HAP-1 (cell line): ENCODE measurements at regions not wholly inside any gene's neighbourhood (a gene's known extent, or its start where the extent isn't known, plus 50 kb on each side); places are given as distances from the start of the nearest gene placed in this dataset.

Source experiments
- DNase-seq, 2 experiments: peaks; one replicate each; pipeline ENCODE4 v3.0.0-alpha.2; 2016 to 2020; ENCODE audit warnings: low spot score in 2 of 2
- H3K27me3 ChIP-seq: fragments of 250-450 bp; sonication (Bioruptor Pico); 2 replicates; pipeline ENCODE4 v1.5.1; 2020; ENCODE audit warnings: low read depth, mild to moderate bottlenecking, moderate library complexity
- H3K36me3 ChIP-seq: fragments of 250-450 bp; sonication (Bioruptor Pico); replicated peaks from 2 replicates; pipeline ENCODE4 v1.5.1; 2020; ENCODE audit warnings: mild to moderate bottlenecking
- H3K4me1 ChIP-seq: fragments of 250-450 bp; sonication (Bioruptor Pico); 2 replicates; pipeline ENCODE4 v1.5.1; 2020; ENCODE audit warnings: mild to moderate bottlenecking
- H3K4me3 ChIP-seq: fragments of 250-450 bp; sonication (Bioruptor Pico); 2 replicates; pipeline ENCODE4 v1.5.1; 2020; ENCODE audit warnings: mild to moderate bottlenecking, moderate library complexity
- H3K9me3 ChIP-seq: fragments of 250-450 bp; sonication (Bioruptor Pico); 2 replicates; pipeline ENCODE4 v1.5.1; 2020; ENCODE audit warnings: mild to moderate bottlenecking, moderate library complexity
- in situ Hi-C: fragments of 300-500 bp; cut with MboI; formaldehyde crosslinking; loops from 3 replicates; pipeline ENCODE4 v1.14.3; 2020; ENCODE audit warnings: low sequenced_read_pairs, inconsistent platforms, mixed read lengths

DNA sequence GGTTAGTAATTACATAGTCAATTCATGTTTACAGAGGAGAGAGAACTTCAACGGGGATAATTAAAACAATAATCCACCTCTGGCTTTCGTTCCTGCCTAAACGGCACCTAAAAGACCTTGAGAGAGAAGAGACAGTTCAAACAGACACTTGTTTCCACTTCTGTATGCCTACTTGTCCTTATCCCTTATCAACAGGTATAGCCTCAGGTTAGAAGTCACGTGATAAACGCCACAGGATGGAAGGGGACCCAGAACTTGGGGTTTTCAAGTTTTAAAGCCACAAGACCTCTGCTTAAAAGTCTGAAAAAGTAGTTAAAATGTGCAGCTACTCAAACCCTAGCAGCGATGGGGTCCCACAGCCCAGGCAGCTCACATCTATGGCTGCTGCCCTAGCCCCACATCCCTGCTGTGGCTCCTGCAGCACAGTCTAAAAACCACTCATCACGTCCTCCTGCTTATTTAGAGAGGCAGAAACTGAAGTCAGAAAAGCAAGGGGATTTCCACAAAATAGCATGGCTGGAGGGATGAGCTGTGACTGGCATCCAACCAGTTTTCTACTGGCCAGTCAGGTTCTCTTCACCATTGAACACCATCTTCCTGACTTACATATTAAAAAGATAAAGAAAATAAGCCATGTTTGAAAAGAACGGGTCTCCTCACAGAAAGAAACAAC, 51.2 kb upstream of the SEC16B start:
- Histone ChIP-seq H3K4me1 (no peaks in the 10 kb centered on the region), H3K27me3 (no peaks in the 10 kb centered on the region), H3K4me3 (no peak overlapping the region), H3K9me3 (peaks cover 2% of the 10 kb centered on the region; the same call in 1 of the 2 replicates), H3K36me3 (no peaks in the 10 kb centered on the region; the same call in 1 of the 2 replicates)
- in situ Hi-C loops, result no loop called here
- no peak for DNase-seq

DNA sequence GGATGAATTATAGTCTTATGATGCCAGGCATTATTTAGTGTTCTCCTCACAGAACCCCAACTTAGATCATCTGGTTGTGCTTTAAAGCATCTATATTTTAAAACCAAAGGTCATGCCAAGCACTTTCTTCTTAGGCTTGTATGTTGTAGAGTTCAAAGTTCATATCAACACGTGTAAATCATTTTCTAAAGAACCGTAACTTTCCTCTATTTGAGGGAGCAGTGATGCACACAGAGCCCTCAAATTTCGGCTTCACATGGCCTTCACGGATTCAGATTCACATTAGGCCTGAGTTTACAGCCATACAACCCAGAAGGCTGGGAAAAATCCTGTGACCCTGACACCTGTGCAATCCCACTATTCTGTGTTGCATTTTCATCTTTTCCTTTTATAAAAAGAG, 52.1 kb upstream of the SEC16B start:
- Histone ChIP-seq H3K9me3 (peaks cover 2% of the 10 kb centered on the region; the same call in 1 of the 2 replicates), H3K4me3 (no peak overlapping the region), H3K36me3 (no peaks in the 10 kb centered on the region; the same call in 1 of the 2 replicates), H3K27me3 (no peaks in the 10 kb centered on the region), H3K4me1 (no peaks in the 10 kb centered on the region)
- in situ Hi-C loops, result no loop called here
- no peak for DNase-seq

DNA sequence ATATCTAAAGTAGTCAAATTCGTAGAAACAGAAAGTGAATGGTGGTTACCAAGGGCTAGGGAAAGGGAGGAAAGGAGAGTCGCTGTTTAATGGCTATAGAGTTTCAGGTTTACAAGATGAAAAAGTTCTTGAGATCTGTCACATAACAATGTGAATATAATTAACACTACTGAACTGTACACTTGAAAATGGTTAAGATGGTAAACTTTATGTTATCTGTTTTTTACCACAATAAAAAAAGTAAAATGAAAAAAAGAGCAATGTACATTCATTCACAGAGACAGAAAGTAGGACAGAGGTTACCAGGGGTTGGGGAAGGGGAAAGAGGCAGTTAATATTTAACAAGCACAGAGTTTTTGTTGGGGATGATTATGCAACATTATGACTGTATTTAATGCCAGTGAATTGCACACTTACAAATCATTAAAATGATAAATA, 53.3 kb upstream of the SEC16B start:
- no peaks in the 10 kb centered on the region for H3K36me3 ChIP-seq
- no peak overlapping the region for H3K4me3 ChIP-seq
- no peak for DNase-seq
- H3K4me1 ChIP-seq, result no peaks in the 10 kb centered on the region
- H3K27me3 ChIP-seq, result no peaks in the 10 kb centered on the region
- H3K9me3 ChIP-seq, result no peaks in the 10 kb centered on the region
- in situ Hi-C loops, result no loop called here

DNA sequence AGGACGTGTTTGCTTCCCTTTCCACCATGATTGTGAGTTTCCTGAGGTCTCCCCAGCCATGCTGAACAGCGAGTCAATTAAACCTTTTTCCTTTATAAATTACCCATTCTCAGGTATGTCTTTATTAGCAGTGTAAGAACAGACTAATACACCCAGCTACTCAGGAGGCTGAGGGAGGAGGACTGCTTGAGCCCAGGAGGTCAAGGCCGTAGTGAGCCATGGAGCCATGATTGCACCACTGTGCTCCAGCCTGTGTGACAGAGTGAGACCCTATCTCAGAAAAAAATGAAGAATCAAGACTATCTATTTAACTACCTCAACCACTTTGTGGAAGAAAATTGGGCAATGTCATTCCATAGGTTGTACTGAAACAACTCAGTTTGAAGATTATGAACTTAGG, 54.6 kb upstream of the SEC16B start:
- no peaks in the 10 kb centered on the region for H3K4me1 ChIP-seq
- in situ Hi-C loops, result no loop called here
- DNase-seq, result no peak
- no peaks in the 10 kb centered on the region for H3K9me3 ChIP-seq
- H3K4me3 ChIP-seq, result no peak overlapping the region
- no peaks in the 10 kb centered on the region for H3K27me3 ChIP-seq
- H3K36me3 ChIP-seq, result no peaks in the 10 kb centered on the region

DNA sequence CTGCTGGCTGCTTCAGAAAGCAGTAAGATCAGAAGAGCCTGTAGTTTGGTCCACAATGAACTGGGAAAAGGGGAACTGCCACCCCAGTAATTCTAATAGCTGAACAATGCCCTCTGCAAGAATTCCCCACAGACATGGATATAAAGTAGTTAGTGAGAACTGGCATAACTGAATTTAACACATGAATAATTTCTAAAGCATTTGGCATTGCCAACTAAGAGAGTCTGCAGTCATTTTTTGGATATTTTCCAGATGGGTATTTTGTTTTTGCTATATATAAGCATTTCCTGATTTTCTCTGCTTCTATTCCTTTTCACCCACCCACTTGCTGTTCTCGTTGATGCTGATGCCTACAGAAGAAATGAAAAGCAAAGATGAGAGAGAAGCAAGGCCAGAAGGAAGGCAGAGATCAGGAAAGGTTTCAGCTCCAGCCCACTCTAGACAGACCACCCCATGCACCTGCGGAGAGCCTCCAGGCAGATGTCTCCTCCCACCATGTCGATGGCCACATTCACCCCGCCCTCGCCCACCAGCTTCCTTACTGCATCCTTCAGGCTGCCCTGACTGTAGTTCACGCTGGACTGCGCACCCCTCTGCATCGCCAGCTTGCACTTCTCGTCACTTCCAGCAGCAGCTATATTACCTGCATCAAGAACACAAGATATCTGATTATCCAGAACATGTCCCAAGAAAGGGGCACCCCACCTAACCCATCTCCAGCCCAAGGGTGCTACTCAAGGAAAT, 55.9 kb upstream of the SEC16B start:
- Histone ChIP-seq H3K4me1 (no peaks in the 10 kb centered on the region), H3K9me3 (no peaks in the 10 kb centered on the region), H3K4me3 (no peak overlapping the region), H3K27me3 (no peaks in the 10 kb centered on the region), H3K36me3 (no peaks in the 10 kb centered on the region)
- no peak for DNase-seq
- in situ Hi-C loops, result no loop called here

DNA sequence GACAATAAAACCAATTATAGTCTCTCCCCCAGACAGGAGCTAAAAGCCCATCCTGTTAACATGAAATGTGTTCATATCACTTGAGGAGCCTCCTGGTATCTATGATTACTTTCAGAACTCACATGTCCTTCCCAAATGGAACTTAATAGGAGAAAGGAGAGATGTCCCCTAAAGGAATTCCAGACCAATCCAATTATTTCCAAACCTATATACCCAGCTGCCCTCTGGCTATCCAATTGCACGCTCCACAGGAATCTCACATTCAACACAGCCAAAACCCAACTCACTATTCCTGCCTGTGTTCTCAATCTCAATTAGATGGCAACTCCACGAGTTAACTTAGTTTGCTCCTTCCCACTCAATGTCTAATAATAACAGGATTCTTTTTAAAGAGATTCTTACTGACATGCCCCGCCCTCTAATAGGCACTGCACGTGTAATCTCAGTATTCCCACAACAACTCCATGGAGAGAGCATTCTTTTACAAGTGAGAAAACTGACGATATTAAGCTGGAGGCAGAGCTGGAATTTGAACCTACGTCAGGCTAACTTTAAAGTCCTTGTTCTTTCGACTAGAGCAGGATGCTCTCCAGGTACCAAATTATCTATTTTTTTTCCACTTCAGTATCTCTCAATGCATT, 59.1 kb upstream of the SEC16B start:
- Histone ChIP-seq H3K9me3 (no peaks in the 10 kb centered on the region), H3K27me3 (no peaks in the 10 kb centered on the region), H3K4me3 (no peak overlapping the region), H3K4me1 (0 out of 2 replicates have a peak, but pooled peaks cover 3% of the 10 kb centered on the region), H3K36me3 (no peaks in the 10 kb centered on the region)
- in situ Hi-C loops, result no loop called here
- no peak for DNase-seq

DNA sequence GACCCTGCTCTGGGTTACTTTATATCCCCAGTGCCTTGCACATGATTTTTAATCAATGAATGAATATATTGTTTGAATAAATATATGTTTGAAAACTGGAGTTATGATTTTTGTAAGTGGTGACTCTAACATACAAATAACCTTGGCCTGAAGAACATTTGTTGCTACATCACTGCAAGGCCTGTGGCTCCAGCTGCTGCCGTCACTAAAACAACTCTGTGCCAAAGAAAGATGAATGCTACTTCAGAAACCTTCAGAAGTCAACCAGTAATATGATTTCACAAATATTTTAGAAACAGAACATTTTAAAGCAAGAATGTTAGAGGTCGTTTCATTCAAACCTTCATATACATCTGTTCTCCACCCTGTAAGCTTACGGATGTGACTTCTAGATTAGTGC, 60.6 kb upstream of the SEC16B start:
- no peaks in the 10 kb centered on the region for H3K36me3 ChIP-seq
- DNase-seq, result no peak
- no peaks in the 10 kb centered on the region for H3K27me3 ChIP-seq
- H3K9me3 ChIP-seq, result no peaks in the 10 kb centered on the region
- H3K4me1 ChIP-seq, result 0 out of 2 replicates have a peak, but pooled peaks cover 3% of the 10 kb centered on the region
- H3K4me3 ChIP-seq, result no peak overlapping the region
- in situ Hi-C loops, result loop anchor here (10.0 kb wide), 1 partner anchor 244 kb away; no protein-coding TSS in a partner anchor

DNA sequence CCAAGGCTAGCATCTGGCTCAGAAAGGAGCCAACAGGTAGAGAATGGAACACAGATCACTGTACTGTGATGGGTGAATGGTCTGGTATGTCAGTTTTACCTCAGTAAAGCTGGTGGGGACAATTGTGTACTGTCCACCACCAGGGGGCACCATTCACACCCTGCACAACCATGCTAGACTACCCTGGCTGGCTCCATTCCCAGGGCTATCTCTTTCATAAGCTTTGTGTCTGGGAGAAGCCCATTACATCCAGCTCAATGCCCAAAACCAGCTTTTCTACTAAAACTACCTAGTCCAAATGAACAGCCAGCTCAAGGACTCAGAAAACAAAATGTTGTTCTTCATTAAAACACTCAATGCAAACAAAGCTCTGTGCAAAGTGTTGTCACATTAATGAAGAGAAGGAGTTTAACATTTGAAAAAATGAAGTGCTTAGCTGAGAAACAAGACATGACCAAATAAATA, 62.0 kb upstream of the RASAL2 start:
- Histone ChIP-seq H3K27me3 (no peaks in the 10 kb centered on the region), H3K9me3 (no peaks in the 10 kb centered on the region), H3K4me3 (no peak overlapping the region), H3K4me1 (0 out of 2 replicates have a peak, but pooled peaks cover 5% of the 10 kb centered on the region), H3K36me3 (no peaks in the 10 kb centered on the region)
- peak; percentile 76 to 94 for DNase-seq
- in situ Hi-C loops, result loop anchor here (10.0 kb wide), 1 partner anchor 243 kb away; no protein-coding TSS in a partner anchor

DNA sequence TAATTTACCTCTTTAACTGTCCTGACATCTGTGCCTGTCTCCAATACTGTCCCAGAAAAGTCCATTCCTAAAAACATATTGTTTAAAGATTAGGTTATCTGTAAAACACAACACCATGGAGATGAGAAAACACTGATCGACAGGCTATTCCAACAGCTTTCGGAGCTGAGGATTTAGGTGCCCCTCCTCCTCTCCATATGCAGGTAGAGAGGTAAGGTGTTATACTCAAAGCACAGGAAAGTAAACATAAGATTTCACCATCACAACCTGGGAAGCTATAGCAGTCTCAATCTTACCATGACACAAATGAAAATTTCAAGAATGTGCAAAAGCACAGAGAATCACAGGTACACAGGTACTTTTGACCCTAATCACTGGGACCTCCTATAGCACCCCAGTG, 60.9 kb upstream of the RASAL2 start:
- H3K9me3 ChIP-seq, result no peaks in the 10 kb centered on the region
- in situ Hi-C loops, result loop anchor here (10.0 kb wide), 1 partner anchor 242 kb away; no protein-coding TSS in a partner anchor
- peaks cover 7% of the 10 kb centered on the region for H3K4me1 ChIP-seq
- no peaks in the 10 kb centered on the region for H3K36me3 ChIP-seq
- DNase-seq, result no peak
- no peaks in the 10 kb centered on the region for H3K27me3 ChIP-seq
- H3K4me3 ChIP-seq, result no peak overlapping the region

DNA sequence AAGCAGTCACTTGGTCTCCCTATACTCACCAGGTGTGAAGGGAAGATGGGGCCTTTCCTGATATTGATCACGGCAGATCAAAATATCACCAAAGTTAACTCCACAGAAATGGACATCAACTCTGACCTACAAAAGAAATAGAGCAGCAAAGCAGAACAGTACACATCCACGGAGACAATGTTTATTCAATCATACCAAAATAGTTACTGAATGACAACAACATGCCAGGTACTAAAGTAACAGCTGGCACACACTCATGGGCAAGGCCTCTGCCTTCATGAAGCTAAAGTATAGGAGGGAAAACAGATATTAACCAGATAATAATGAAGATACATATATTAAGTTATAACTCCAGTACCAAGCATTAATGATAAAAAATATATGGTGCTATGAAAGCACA, 59.2 kb upstream of the RASAL2 start:
- Histone ChIP-seq H3K27me3 (no peaks in the 10 kb centered on the region), H3K36me3 (no peaks in the 10 kb centered on the region), H3K4me3 (no peak overlapping the region), H3K4me1 (peaks cover 14% of the 10 kb centered on the region), H3K9me3 (peaks cover 5% of the 10 kb centered on the region)
- DNase-seq, result no peak
- in situ Hi-C loops, result loop anchor here (10.0 kb wide), 1 partner anchor 240 kb away; no protein-coding TSS in a partner anchor

DNA sequence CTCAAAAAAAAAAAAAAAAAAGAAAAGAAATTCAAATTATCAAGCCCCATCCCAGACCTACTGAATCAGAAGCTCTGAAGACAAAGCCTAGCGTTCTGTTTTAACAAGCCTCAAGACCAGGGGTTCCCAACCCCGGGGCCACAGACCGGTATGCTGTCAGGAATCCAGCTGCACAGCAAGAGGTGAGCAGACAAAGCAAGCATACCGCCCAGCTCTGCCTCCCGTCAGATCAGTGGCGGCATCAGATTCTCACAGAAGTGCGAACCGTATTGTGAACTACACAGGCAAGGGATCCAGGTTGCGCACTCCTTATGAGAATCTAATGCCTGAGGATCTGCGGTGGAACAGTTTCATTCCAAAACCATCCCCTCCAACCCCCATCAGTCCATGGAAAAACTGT, 57.8 kb upstream of the RASAL2 start:
- Histone ChIP-seq H3K27me3 (no peaks in the 10 kb centered on the region), H3K4me1 (peaks cover 20% of the 10 kb centered on the region), H3K36me3 (no peaks in the 10 kb centered on the region), H3K4me3 (no peak overlapping the region), H3K9me3 (peaks cover 6% of the 10 kb centered on the region)
- no peak for DNase-seq
- in situ Hi-C loops, result loop anchor here (10.0 kb wide), 1 partner anchor 239 kb away; no protein-coding TSS in a partner anchor

DNA sequence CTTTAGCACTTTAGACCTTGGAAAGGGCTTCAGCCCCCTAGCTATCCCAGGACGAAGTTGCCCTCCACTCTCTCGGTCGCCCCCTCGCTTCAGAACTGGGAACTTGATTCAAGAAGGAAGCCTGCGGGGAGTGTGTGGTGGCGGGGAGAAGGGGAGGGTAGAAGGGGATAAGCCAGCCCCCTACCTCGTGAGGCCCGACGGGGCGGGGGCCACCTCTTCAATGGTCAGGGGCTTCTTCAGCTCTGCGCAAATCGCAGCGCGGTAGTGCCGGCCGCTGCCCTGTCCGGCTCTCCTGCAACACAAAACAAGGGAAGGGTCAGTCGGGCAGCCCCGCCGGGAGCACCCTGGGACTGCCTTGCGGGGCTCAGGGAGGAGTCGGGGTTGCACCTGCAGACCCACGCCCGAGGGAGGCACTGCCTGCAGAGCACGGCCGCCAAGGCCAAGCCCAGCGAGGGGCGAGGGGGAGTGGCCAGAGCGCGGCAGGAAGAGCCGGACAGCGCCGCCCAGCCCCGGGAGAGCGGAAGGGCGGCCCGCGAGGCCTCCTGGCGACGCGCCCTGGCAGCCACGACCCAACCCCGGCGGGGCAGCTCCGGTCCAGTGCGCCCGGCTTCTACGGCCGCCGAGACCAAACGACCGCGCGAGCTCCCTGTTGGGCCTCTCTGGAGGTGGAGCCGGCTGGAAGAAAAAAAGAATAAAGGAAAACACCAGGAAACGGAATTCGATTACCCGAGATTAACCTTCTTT, 56.2 kb upstream of the RASAL2 start:
- DNase-seq, result peak; percentile 80 to 89
- peaks cover 17% of the 10 kb centered on the region for H3K4me1 ChIP-seq
- peak overlapping the region; percentile 38 for H3K4me3 ChIP-seq
- in situ Hi-C loops, result loop anchor here (10.0 kb wide), 1 partner anchor 237 kb away; no protein-coding TSS in a partner anchor
- H3K9me3 ChIP-seq, result peaks cover 6% of the 10 kb centered on the region
- H3K27me3 ChIP-seq, result no peaks in the 10 kb centered on the region
- H3K36me3 ChIP-seq, result no peaks in the 10 kb centered on the region

DNA sequence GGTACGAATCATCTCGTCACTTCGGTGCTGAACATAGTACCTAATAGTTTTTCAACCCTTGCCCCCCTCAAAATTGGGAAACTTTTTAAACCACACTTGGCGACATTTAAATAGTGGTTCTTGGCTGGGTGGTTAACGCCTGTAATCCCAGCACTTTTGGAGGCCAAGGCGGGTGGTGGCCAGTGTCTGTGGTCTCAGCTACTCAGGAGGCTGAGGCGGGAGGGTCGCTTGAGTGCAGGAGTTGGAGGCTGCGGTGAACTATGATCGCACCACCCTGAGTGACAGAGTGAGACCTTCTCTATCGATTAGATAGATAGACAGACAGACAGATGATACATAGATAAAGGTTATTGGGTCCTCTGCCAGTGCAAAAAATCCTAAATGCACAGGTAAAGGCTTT, 55.5 kb upstream of the RASAL2 start:
- Histone ChIP-seq H3K36me3 (no peaks in the 10 kb centered on the region), H3K9me3 (peaks cover 6% of the 10 kb centered on the region), H3K27me3 (no peaks in the 10 kb centered on the region), H3K4me3 (no peak overlapping the region), H3K4me1 (peaks cover 17% of the 10 kb centered on the region)
- no peak for DNase-seq
- in situ Hi-C loops, result loop anchor here (10.0 kb wide), 1 partner anchor 236 kb away; no protein-coding TSS in a partner anchor
